ENCODE measurements at regions not wholly inside any gene's neighbourhood (a gene's known extent, or its start where the extent isn't known, plus 50 kb on each side); places are given as distances from the start of the nearest gene placed in this dataset.

DNA sequence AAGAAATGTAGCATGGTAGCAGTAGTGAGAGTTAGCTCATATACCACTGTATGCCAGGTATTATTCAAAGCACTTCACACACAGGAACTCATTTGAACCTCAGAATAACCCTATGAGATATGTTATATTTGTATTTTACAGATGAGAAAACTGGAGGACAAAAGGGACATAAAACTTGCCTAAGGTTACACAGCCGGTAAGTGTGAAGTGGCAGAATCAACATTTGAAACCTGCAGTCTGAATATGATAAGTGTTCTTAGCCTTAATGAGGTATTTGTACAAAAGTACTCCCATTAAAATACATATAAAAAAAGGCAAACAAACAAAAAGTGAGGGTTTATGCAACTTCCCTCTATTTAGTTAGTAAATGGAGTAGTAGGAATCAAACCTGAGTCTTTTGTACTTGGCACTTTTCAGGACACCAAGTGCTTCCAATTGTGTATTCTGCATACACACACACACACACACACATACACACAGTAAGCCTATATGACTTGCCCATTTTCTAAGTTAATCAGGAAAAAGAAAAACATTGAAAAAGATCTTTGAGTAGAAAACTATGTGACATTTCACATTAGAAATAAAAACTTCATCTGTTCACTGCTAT is 223.9 kb upstream of the FOLH1 start:
- no peak for TF ChIP-seq CTCF (conservative IDR thresholded peaks at IDR 0.05; ENCODE audit: low read length)
- TF ChIP-seq EZH2phosphoT487 (IDR thresholded peaks at IDR 0.05; ENCODE audit: borderline replicate concordance, low read depth, low read length) = no peak

Data from OCI-LY7 (cell line).